HG03060 (cell line): ENCODE measurements at regions not wholly inside any gene's neighbourhood (a gene's known extent, or its start where the extent isn't known, plus 50 kb on each side); places are given as distances from the start of the nearest gene placed in this dataset.
"Not testable (repeated sequence)": the region's sequence is repeated elsewhere in the genome, so short reads cannot be mapped to it uniquely, and the experiment has no call there.

ENCODE experiments used
- ATAC-seq: cut with Tn5 transposase; IDR thresholded peaks from one replicate; pipeline ENCODE4 v1.9.1; 2021; ENCODE audit warnings: low read depth, moderate number of reproducible peaks; ENCODE audit not compliant: unreplicated experiment

GRCh38 chr3:906739-907138 is 186.1 kb upstream of the CNTN6 start:
- ATAC-seq: no peak

- ATAC-seq: no peak
These were observed 184.0 kb upstream of the CNTN6 start for GRCh38 chr3:908839-909238.

- ATAC-seq: not testable (repeated sequence)
These were observed 180.1 kb upstream of the CNTN6 start for GRCh38 chr3:912717-913116.

DNA sequence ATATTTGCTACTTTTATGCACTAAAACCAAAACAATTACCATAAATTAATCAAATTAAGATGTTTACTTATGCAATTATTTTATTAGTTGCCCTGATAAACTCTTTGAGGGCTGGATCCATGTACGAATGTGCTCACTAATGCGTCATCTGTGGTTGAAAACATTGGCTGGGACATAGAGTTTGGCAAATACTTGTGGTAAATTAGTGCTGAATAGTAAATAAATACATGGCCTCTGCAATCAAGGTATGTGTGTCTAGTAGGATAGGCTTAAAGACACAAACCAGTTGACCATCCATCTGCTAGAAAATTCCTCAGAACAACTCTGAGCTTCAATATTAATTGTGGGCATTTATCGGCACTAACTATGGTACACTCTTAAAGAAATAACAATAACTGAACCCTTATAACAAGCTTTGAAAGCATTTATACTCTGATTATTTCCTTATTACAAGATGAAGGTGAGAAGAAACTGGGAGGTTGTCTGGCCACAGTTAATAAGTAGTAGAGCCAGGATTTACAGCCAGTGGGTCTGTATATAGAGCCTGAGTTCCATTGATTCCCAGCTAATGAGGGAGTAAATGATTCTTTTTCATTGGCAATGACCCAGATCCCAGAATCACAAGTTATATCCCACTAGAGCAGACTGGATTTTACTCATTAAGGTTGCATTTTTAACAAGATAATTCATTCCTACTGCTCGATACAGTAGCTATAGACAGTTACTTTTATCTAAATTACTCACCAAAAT is 169.5 kb upstream of the CNTN6 start:
- no peak for ATAC-seq

- no peak for ATAC-seq
These were observed 162.0 kb upstream of the CNTN6 start for GRCh38 chr3:930866-931265.

DNA sequence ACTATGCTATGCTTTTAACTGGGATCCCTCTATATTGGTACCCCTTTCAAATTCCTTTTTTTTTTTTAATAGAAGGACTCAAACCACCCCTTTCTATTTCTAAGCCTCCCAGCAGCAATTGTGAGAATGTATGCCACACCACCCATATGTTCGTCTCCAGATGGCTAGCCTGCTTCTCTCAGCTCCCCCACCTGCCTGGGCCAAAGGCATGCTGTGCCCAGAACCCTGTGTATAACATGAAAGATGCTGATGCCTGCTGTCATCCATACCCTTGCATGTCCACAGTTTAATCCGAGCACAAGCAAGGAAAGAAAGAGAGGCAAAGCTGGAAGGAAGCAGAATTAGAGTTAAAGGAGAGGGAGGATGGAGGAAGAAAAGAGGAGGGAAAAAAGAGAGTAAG is 159.5 kb upstream of the CNTN6 start:
- no peak for ATAC-seq

- ATAC-seq: no peak
These were observed 148.0 kb upstream of the CNTN6 start for GRCh38 chr3:944786-945185.

DNA sequence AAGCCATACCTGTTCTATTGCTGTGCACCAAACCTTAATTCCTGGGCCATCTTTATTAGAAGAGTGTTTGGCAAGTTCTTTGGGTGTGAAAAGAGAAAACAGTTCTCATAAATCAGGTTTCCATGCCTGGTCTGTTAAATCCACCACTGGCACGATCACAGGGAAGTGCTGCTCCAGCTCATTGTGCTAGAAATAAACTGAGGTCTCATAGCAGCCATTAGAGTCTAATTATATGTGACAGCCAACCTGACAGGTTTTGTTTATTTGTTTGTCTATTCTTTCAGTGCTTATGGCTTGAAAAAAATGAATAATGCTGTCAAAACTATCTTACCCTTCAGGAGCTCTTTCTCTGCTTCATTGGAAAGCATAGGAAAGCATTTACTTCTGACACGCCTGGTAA is 147.1 kb upstream of the CNTN6 start:
- ATAC-seq: no peak

DNA sequence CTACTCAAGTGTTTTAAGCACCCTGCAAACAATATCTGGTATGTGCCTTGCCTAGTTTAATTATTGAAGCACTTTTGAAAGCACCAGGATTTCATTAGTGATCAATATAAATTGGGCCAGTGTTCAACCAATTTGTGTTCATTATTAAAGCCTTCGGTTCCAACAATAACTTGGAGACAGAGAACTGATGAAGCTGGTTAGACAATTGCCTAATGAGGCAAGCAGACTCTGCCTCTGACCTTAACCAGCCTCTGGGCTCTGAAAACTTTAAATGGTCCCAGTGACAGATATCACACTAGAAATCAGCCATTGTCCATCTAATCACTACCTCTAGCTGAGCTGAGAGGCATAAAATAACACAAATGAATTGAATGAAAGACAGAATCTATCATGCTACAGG is 139.9 kb upstream of the CNTN6 start:
- no peak for ATAC-seq

- no peak for ATAC-seq
These were observed 129.6 kb upstream of the CNTN6 start for GRCh38 chr3:963255-963654.

DNA sequence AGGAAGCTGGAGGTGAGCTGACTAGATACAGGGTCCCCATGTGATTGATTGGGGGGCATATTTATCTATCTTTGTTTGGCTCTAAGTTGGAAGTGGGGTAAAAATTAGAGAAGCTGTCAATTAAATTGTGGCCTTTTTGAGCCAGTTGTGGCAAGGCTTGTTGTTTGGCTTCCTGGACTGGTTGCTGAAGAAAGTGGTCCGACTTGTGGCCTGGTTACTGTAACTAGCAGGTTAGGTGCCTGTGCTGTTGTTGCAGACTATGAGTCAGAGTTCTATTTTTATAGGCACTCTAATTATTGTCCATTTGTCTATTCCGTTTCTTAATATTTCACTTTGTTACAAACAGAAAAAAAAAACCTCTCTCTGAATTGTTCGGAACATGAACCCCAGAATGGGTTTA is 129.1 kb upstream of the CNTN6 start:
- ATAC-seq: no peak

DNA sequence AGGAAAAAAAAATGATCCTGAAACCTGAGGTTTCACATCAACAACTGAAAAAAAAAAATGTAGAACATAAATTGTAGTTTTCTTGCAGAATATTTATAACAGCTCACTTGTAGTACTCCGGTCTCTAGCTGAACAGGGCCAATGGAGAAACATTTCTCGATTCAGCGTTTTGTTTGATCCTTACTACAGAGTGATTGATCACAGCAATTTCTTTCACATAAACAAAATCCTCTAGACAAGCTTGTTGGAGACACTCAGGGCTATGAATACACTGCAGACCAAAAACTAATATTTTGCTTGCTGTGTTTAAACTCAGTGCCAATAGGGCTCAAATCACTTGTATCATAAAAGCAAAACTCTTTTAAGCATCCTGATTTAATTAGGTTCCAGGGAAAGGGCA is 127.0 kb upstream of the CNTN6 start:
- no peak for ATAC-seq

GRCh38 chr3:966341-966740 is 126.5 kb upstream of the CNTN6 start:
- no peak for ATAC-seq

DNA sequence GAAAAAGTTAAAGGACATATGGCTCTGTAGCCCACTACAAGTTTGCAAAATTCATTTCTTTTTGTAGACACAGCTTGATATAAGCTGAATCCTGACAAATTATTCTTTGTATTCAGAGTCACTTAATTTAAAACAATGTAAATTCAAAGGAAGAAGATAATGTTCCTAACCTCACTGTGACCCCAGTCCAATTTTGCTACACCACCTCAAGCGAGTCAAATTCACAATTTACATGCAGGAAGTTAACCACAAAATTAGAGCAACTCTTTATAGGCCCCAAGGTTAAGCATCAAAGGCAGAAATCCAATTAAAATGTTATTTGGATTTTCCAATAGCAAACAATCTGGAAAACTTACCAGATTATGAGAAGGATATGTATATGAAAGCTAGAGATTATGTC is 119.5 kb upstream of the CNTN6 start:
- no peak for ATAC-seq

DNA sequence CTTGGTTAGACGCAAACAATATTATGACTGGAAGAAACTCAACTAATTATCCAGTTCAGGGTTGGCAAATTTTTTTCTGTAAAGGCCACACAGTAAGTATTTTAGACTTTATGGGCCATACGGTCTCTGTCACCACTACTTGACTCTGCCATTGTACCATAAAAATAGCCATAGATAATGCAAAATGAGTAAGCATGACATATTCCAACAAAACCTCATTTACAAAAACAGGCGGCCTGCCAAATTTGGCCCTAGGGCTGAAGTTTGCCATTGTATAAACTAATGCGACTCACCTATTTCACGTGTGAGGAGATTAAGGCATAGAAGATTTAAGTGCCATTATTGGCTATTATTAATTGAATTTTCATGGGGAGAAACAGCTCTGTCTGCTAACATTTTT is 116.8 kb upstream of the CNTN6 start:
- no peak for ATAC-seq

DNA sequence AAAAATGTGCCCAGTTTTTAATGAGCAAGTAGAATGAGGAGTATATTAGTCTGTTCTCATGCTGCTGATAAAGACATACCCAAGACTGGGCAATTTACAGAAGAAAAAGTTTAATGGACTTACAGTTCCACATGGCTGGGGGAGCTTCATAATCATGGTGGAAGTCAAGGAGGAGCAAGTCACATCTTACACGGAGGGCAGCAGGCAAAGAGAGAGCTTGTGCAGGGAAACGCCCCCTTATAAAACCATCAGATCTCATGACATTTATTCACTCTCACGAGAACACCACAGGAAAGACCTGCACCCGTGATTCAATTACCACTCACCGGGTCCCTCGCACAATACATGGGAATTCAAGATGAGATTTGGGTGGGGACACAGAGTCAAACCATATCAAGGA is 111.7 kb upstream of the CNTN6 start:
- no peak for ATAC-seq

DNA sequence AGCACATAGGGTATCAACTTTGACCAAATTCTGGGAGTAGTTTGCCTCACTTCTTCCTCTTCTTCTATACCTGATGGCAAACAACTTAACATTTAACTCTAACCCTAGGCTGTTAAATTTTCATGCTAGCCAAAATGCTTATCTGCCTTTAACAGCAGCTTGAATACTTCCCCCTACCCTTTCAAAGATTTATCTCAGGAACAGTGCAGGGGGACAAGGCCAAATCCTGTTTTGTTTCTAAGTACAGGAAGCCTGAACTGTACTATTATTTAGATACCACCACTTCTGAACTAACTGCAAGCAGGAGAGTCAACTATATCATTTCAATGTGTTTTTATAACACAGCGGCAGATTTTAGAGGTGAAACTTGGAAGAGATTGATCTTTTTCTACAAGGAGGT is 104.0 kb upstream of the CNTN6 start:
- ATAC-seq: no peak

GRCh38 chr3:992871-993270 is 100.0 kb upstream of the CNTN6 start:
- no peak for ATAC-seq

GRCh38 chr3:1002010-1002409 is 90.8 kb upstream of the CNTN6 start:
- ATAC-seq: no peak

DNA sequence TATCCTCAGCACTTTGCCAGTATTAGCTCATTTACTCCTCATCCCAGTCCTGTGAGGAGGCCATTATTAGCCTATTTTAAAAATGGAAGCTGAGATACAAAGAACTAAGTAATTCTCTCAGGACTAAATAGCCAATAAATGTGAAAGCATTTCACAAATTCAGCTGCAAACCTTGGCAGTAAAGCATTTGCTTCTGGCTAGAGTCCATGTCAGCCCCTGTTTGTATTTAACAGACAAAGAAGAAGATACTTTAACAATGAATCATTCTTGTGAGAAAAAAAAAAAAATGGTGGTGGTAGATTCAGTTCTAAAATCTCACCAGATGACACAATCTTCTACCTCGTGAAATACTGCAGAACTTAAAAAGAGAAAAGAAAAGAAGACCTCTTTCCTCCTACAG is 85.0 kb upstream of the CNTN6 start:
- ATAC-seq: no peak

DNA sequence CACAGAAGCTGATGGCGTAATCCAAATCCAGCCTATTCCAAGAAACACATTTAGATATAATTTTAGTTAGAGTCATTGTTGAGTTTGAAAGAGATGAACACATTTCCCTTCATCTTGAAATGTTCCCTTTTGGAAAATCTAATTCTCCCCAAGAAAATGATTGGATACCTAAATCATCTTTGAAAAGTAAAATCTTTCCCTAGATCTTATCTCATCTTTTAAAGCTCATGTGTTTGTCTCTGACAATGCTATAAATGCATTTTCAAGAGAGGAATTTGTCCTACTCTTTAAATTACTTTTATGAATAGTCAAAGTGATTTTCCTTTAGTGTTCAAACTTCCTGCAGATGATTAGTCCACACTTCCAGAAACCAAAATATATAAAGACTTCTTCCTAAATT is 82.6 kb upstream of the CNTN6 start:
- no peak for ATAC-seq

- ATAC-seq: no peak
These were observed 77.0 kb upstream of the CNTN6 start for GRCh38 chr3:1015826-1016225.

- ATAC-seq: no peak
These were observed 75.0 kb upstream of the CNTN6 start for GRCh38 chr3:1017870-1018269.
